AML-193 (cell line): ENCODE measurements at regions not wholly inside any gene's neighbourhood (a gene's known extent, or its start where the extent isn't known, plus 50 kb on each side); places are given as distances from the start of the nearest gene placed in this dataset.

ENCODE experiments used
- DNase-seq, 2 experiments: peaks; one replicate each; lab custom pipeline; 2025; lab: John Stamatoyannopoulos, UW

- no peak for DNase-seq
Observed at GRCh38 chr1:29524285-29525065, 288.2 kb downstream of the PTPRU start.

- DNase-seq, result no peak
Observed at GRCh38 chr1:29523576-29523975, 287.3 kb downstream of the PTPRU start.

- no peak for DNase-seq
Observed at GRCh38 chr1:29523136-29523535, 286.8 kb downstream of the PTPRU start.

- DNase-seq, result no peak
Observed at GRCh38 chr1:29521811-29522580, 285.7 kb downstream of the PTPRU start.

GRCh38 chr1:29521438-29521715 lies 285.1 kb downstream of the PTPRU start:
- no peak for DNase-seq

- no peak for DNase-seq
Observed at GRCh38 chr1:29520571-29521437, 284.5 kb downstream of the PTPRU start.

GRCh38 chr1:29519788-29520110 lies 283.4 kb downstream of the PTPRU start:
- no peak for DNase-seq

- no peak for DNase-seq
Observed at GRCh38 chr1:29519108-29519787, 282.9 kb downstream of the PTPRU start.

GRCh38 chr1:29518183-29518835 lies 282.0 kb downstream of the PTPRU start:
- DNase-seq, result no peak

- DNase-seq, result no peak
Observed at GRCh38 chr1:29517251-29518086, 281.1 kb downstream of the PTPRU start.

- no peak for DNase-seq
Observed at GRCh38 chr1:29516063-29516820, 279.9 kb downstream of the PTPRU start.

- DNase-seq, result no peak
Observed at GRCh38 chr1:29515170-29515955, 279.0 kb downstream of the PTPRU start.

- DNase-seq, result no peak
Observed at GRCh38 chr1:29514361-29515169, 278.2 kb downstream of the PTPRU start.

- DNase-seq, result peak in 1 of 2 experiments; percentile 4
Observed at GRCh38 chr1:29513357-29513756, 277.0 kb downstream of the PTPRU start.

GRCh38 chr1:29511436-29511835 lies 275.1 kb downstream of the PTPRU start:
- no peak for DNase-seq

GRCh38 chr1:29508458-29509107 lies 272.3 kb downstream of the PTPRU start:
- DNase-seq, result no peak

GRCh38 chr1:29506678-29507225 lies 270.4 kb downstream of the PTPRU start:
- DNase-seq, result no peak
